ENCODE measurements at regions not wholly inside any gene's neighbourhood (a gene's known extent, or its start where the extent isn't known, plus 50 kb on each side); places are given as distances from the start of the nearest gene placed in this dataset.
A peak's percentile ranks its signal among the peaks of the same experiment; 100 is the strongest.

DNA sequence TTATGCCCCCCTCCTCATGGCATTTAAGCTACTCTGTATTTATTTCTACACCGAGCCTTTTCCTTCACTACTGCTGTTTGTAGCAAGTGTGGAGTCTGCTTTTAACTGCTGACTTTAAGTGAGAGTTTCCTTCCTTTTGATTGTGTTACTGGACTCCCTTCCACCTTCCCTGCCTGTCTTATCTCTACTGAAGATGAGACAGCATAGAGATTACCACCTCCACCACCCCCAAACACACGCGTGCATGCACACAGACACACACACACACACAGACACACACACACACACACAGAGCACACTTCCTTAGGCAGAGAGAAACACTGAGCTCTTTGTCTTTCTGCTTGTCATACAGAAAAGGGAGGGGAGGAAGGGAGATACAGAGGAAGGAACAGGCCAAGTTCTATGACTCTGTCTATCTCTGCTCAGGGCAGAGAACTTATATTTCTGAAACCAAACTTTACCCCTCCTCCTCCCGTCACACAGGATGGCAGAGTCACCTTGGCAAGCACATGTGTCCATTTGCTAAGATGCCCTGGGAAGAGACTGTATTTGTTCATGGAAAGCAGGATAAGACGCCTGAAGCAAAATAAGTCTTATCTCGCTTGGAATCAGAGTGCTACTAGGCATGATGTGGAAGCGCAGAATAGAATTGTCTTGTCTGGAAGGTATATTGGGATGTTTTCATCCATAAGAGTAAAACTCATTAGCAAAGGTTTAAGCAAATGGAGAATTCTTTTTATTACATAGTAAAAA is 81.8 kb upstream of the CAV2 start:
- ChIA-PET POLR2A (no interaction called here), CTCF (no interaction called here)
- H3K9me3 ChIP-seq (ENCODE audit: control extremely low read depth in 1 of 5, control insufficient read depth in 4 of 5, insufficient read depth in 2 of 5, low read depth in 1 of 5, low read length in 4 of 5), result no peaks in the 10 kb centered on the region
- no peaks in the 10 kb centered on the region for H3K27me3 ChIP-seq (replicated peaks in 2 of 5; ENCODE audit: control insufficient read depth in 4 of 5, insufficient read depth in 5 of 5, low read length in 4 of 5)
- peak overlapping the region in 1 of 7 experiments; percentile 49 for H3K4me3 ChIP-seq (ENCODE audit: control insufficient read depth in 1 of 7, extremely low read depth in 1 of 7, insufficient read depth in 4 of 7, low read depth in 2 of 7, low read length in 6 of 7)
- peak; percentile 1 to 36 (median 33) for DNase-seq
- WGBS (ENCODE audit: insufficient coverage), result 60% methylated on average over 2 of the region's 7 CpGs
- H3K4me1 ChIP-seq (ENCODE audit: control extremely low read depth in 1 of 4, control insufficient read depth in 4 of 4, insufficient read depth in 4 of 4, low read length in 3 of 4), result peaks cover 0 to 8% (median 5%) of the 10 kb centered on the region in 4 experiments
- no peaks in the 10 kb centered on the region for H3K36me3 ChIP-seq (ENCODE audit: control insufficient read depth in 4 of 4, insufficient read depth in 4 of 4, low read length in 3 of 4)
- peak overlapping the region in 1 of 2 experiments; percentile 61 for H3K27ac ChIP-seq (ENCODE audit: insufficient read depth in 1 of 2, low read depth in 1 of 2, low read length in 2 of 2, poor library complexity in 1 of 2, severe bottlenecking in 2 of 2)

DNA sequence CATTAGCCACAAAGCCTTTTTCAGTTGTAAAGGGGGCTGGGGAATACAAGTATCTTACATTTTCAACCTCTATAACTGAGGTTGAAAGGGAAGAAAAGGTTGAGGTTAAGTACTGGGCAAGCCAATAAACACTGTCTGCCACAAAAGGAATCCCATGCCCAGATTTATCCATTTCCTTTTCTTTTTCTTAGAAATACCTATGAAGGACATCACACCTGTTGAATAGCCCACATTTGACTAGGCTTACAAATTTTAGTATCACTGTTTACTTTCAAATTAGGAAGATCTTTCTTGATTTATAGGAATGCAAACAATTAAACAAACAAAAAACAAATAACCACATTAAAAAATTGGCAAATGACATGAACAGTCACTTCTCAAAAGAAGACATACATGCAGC is 81.0 kb upstream of the CAV2 start:
- no peak for DNase-seq
- CTCF ChIA-PET, result no interaction called here
- POLR2A ChIA-PET, result no interaction called here
- Histone ChIP-seq H3K27ac (ENCODE audit: insufficient read depth in 1 of 2, low read depth in 1 of 2, low read length in 2 of 2, poor library complexity in 1 of 2, severe bottlenecking in 2 of 2) (no peak overlapping the region), H3K36me3 (ENCODE audit: control insufficient read depth in 4 of 4, insufficient read depth in 4 of 4, low read length in 3 of 4) (no peaks in the 10 kb centered on the region), H3K9me3 (ENCODE audit: control extremely low read depth in 1 of 5, control insufficient read depth in 4 of 5, insufficient read depth in 2 of 5, low read depth in 1 of 5, low read length in 4 of 5) (no peaks in the 10 kb centered on the region), H3K4me3 (ENCODE audit: control insufficient read depth in 1 of 7, extremely low read depth in 1 of 7, insufficient read depth in 4 of 7, low read depth in 2 of 7, low read length in 6 of 7) (no peak overlapping the region), H3K27me3 (replicated peaks in 2 of 5; ENCODE audit: control insufficient read depth in 4 of 5, insufficient read depth in 5 of 5, low read length in 4 of 5) (no peaks in the 10 kb centered on the region), H3K4me1 (ENCODE audit: control extremely low read depth in 1 of 4, control insufficient read depth in 4 of 4, insufficient read depth in 4 of 4, low read length in 3 of 4) (peaks cover 0 to 8% (median 5%) of the 10 kb centered on the region in 4 experiments)

DNA sequence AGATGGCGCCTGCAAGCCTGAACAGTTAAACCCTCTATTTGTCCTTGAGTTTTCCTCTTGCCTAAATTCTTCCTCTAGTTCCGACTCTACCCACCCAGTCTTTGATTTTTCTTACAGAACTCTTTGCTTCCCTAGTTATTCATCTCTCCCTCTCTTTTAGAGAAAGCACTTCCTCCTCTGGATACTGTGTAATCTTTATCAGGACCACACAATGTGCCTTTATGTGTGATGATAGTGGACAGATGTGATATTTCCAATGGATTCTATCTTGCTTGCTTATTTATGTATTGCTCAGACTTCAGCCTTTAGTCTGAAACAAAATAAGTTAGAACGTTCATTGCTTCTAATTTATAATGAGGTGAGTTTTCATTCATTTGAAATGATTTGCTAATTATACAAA is 79.5 kb upstream of the CAV2 start:
- no peak overlapping the region for H3K27ac ChIP-seq (ENCODE audit: insufficient read depth in 1 of 2, low read depth in 1 of 2, low read length in 2 of 2, poor library complexity in 1 of 2, severe bottlenecking in 2 of 2)
- no peak overlapping the region for H3K4me3 ChIP-seq (ENCODE audit: control insufficient read depth in 1 of 7, extremely low read depth in 1 of 7, insufficient read depth in 4 of 7, low read depth in 2 of 7, low read length in 6 of 7)
- H3K27me3 ChIP-seq (replicated peaks in 2 of 5; ENCODE audit: control insufficient read depth in 4 of 5, insufficient read depth in 5 of 5, low read length in 4 of 5), result no peaks in the 10 kb centered on the region
- 100% methylated on average over 1 of the region's 3 CpGs for WGBS (ENCODE audit: insufficient coverage)
- POLR2A ChIA-PET, result no interaction called here
- H3K9me3 ChIP-seq (ENCODE audit: control extremely low read depth in 1 of 5, control insufficient read depth in 4 of 5, insufficient read depth in 2 of 5, low read depth in 1 of 5, low read length in 4 of 5), result no peaks in the 10 kb centered on the region
- no peak for DNase-seq
- CTCF ChIA-PET, result no interaction called here
- H3K4me1 ChIP-seq (ENCODE audit: control extremely low read depth in 1 of 4, control insufficient read depth in 4 of 4, insufficient read depth in 4 of 4, low read length in 3 of 4), result peaks cover 0 to 8% (median 5%) of the 10 kb centered on the region in 4 experiments
- H3K36me3 ChIP-seq (ENCODE audit: control insufficient read depth in 4 of 4, insufficient read depth in 4 of 4, low read length in 3 of 4), result no peaks in the 10 kb centered on the region

DNA sequence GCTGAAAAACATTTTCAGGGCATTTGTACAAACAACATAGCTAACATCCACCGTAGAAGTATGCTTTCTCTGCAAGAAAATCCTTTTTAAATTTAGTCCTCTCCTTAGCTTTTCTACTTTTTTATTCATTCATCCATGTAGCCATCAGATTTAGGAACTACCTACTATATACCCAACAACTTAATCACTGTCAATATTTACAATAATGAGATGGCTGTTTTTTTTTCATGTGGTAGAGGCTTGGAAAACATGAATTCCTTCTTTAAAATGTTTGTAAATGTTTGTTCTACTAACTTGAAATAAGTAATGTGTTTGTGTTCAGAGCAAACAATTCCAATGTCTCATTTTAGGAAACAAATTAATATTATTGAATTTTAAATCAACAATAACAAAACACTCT is 78.2 kb upstream of the CAV2 start:
- peaks cover 0 to 8% (median 5%) of the 10 kb centered on the region in 4 experiments for H3K4me1 ChIP-seq (ENCODE audit: control extremely low read depth in 1 of 4, control insufficient read depth in 4 of 4, insufficient read depth in 4 of 4, low read length in 3 of 4)
- H3K4me3 ChIP-seq (ENCODE audit: control insufficient read depth in 1 of 7, extremely low read depth in 1 of 7, insufficient read depth in 4 of 7, low read depth in 2 of 7, low read length in 6 of 7), result no peak overlapping the region
- POLR2A ChIA-PET, result no interaction called here
- no peaks in the 10 kb centered on the region for H3K9me3 ChIP-seq (ENCODE audit: control extremely low read depth in 1 of 5, control insufficient read depth in 4 of 5, insufficient read depth in 2 of 5, low read depth in 1 of 5, low read length in 4 of 5)
- H3K27me3 ChIP-seq (replicated peaks in 2 of 5; ENCODE audit: control insufficient read depth in 4 of 5, insufficient read depth in 5 of 5, low read length in 4 of 5), result no peaks in the 10 kb centered on the region
- no peak overlapping the region for H3K27ac ChIP-seq (ENCODE audit: insufficient read depth in 1 of 2, low read depth in 1 of 2, low read length in 2 of 2, poor library complexity in 1 of 2, severe bottlenecking in 2 of 2)
- CTCF ChIA-PET, result no interaction called here
- H3K36me3 ChIP-seq (ENCODE audit: control insufficient read depth in 4 of 4, insufficient read depth in 4 of 4, low read length in 3 of 4), result no peaks in the 10 kb centered on the region
- DNase-seq, result no peak
- WGBS (ENCODE audit: insufficient coverage), result 100% methylated on average over 1 of the region's 1 CpG

DNA sequence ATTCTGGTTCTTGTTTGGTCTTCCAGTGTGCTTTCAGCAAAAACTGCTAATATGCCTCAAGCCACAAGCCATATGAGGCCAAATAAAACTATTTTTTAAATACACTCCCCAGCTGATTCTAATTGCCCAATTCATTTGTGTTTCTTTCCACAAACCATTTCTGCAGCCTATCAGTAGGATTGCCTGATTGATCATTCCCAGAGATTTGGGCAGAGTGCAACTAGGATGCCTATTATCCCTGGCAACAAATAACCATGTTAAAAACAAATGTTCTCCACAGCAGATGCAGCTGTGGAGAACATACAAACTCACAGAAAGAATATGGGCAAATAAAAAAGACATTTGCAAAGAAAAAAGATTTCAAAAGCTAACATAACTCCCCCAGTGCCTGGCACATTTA is 76.9 kb upstream of the CAV2 start:
- CTCF ChIA-PET, result no interaction called here
- Histone ChIP-seq H3K4me1 (ENCODE audit: control extremely low read depth in 1 of 4, control insufficient read depth in 4 of 4, insufficient read depth in 4 of 4, low read length in 3 of 4) (peaks cover 0 to 5% (median 4%) of the 10 kb centered on the region in 4 experiments), H3K4me3 (ENCODE audit: control insufficient read depth in 1 of 7, extremely low read depth in 1 of 7, insufficient read depth in 4 of 7, low read depth in 2 of 7, low read length in 6 of 7) (no peak overlapping the region)

DNA sequence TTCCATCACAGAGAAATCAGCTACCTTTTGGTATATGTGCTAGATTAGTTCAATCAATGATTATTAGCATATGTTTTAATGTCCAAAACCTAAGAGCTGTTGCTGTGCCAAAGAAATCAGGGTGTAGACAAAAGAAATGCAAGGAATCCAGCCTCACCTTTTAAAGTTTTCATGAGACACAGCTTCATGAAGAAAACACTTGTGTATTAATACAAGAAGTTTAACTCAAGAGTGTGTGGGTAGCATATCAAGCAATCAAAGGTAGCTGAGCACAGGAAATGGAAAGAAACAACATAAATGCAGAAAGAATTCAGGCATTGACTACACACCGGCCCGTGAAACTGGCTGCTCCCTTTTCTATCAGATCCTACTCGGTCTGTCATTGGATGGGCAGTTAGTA is 76.0 kb upstream of the CAV2 start:
- no peaks in the 10 kb centered on the region for H3K36me3 ChIP-seq (ENCODE audit: control insufficient read depth in 4 of 4, insufficient read depth in 4 of 4, low read length in 3 of 4)
- H3K27me3 ChIP-seq (replicated peaks in 2 of 5; ENCODE audit: control insufficient read depth in 4 of 5, insufficient read depth in 5 of 5, low read length in 4 of 5), result no peaks in the 10 kb centered on the region
- no peaks in the 10 kb centered on the region for H3K4me1 ChIP-seq (ENCODE audit: control extremely low read depth in 1 of 4, control insufficient read depth in 4 of 4, insufficient read depth in 4 of 4, low read length in 3 of 4)
- ChIA-PET CTCF (interaction anchor here (1.0 kb wide), 1 partner anchor 8 kb away, joined by 3 read pairs; no protein-coding TSS in a partner anchor), POLR2A (no interaction called here)
- no peak overlapping the region for H3K27ac ChIP-seq (ENCODE audit: insufficient read depth in 1 of 2, low read depth in 1 of 2, low read length in 2 of 2, poor library complexity in 1 of 2, severe bottlenecking in 2 of 2)
- 94% methylated on average over 3 of the region's 3 CpGs for WGBS (ENCODE audit: insufficient coverage)
- no peak for DNase-seq
- peaks cover 0 to 2% (median 0%) of the 10 kb centered on the region in 5 experiments for H3K9me3 ChIP-seq (ENCODE audit: control extremely low read depth in 1 of 5, control insufficient read depth in 4 of 5, insufficient read depth in 2 of 5, low read depth in 1 of 5, low read length in 4 of 5)
- no peak overlapping the region for H3K4me3 ChIP-seq (ENCODE audit: control insufficient read depth in 1 of 7, extremely low read depth in 1 of 7, insufficient read depth in 4 of 7, low read depth in 2 of 7, low read length in 6 of 7)

More for the DNA sequence above, 76.9 kb upstream of the CAV2 start:
- Histone ChIP-seq H3K9me3 (ENCODE audit: control extremely low read depth in 1 of 5, control insufficient read depth in 4 of 5, insufficient read depth in 2 of 5, low read depth in 1 of 5, low read length in 4 of 5) (no peaks in the 10 kb centered on the region), H3K27me3 (replicated peaks in 2 of 5; ENCODE audit: control insufficient read depth in 4 of 5, insufficient read depth in 5 of 5, low read length in 4 of 5) (no peaks in the 10 kb centered on the region), H3K27ac (ENCODE audit: insufficient read depth in 1 of 2, low read depth in 1 of 2, low read length in 2 of 2, poor library complexity in 1 of 2, severe bottlenecking in 2 of 2) (no peak overlapping the region), H3K36me3 (ENCODE audit: control insufficient read depth in 4 of 4, insufficient read depth in 4 of 4, low read length in 3 of 4) (no peaks in the 10 kb centered on the region)
- POLR2A ChIA-PET, result no interaction called here
- DNase-seq, result no peak

DNA sequence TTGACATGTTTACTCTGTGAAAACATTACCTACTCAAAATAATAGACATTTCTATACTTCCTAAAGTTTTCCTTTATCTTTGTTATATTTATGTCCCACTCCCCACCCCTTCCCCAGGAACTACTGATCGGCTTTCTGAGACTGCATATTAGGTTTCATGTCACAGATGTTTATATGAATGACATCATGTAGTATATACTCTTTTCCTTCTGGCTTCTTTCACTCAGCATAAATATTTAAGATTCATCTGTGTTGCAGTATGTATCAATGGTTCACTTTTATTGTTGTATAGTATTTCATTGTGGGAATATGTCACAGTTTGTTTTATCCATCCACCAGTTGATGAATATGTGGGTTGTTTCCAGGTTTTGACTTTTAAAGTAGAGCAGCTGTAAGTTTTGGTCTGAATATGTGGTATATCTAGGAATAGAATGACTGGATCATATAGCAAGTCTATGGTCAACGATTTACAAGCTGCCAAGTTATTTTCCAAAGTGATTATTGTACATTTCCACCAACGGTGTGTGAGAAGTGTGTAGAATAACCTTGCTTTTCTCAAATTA is 73.8 kb upstream of the CAV2 start:
- POLR2A ChIA-PET, result no interaction called here
- DNase-seq, result no peak
- no CpG with 5 or more reads among the region's 3 CpGs for WGBS (ENCODE audit: insufficient coverage)
- Histone ChIP-seq H3K4me1 (ENCODE audit: control extremely low read depth in 1 of 4, control insufficient read depth in 4 of 4, insufficient read depth in 4 of 4, low read length in 3 of 4) (no peaks in the 10 kb centered on the region), H3K9me3 (ENCODE audit: control extremely low read depth in 1 of 5, control insufficient read depth in 4 of 5, insufficient read depth in 2 of 5, low read depth in 1 of 5, low read length in 4 of 5) (peaks cover 0 to 2% (median 0%) of the 10 kb centered on the region in 5 experiments), H3K36me3 (ENCODE audit: control insufficient read depth in 4 of 4, insufficient read depth in 4 of 4, low read length in 3 of 4) (no peaks in the 10 kb centered on the region), H3K27me3 (replicated peaks in 2 of 5; ENCODE audit: control insufficient read depth in 4 of 5, insufficient read depth in 5 of 5, low read length in 4 of 5) (no peaks in the 10 kb centered on the region), H3K27ac (ENCODE audit: insufficient read depth in 1 of 2, low read depth in 1 of 2, low read length in 2 of 2, poor library complexity in 1 of 2, severe bottlenecking in 2 of 2) (no peak overlapping the region), H3K4me3 (ENCODE audit: control insufficient read depth in 1 of 7, extremely low read depth in 1 of 7, insufficient read depth in 4 of 7, low read depth in 2 of 7, low read length in 6 of 7) (no peak overlapping the region)
- CTCF ChIA-PET, result no interaction called here

Measured in common myeloid progenitor, CD34-positive (primary cell).